A172 (cell line): ENCODE measurements at regions not wholly inside any gene's neighbourhood (a gene's known extent, or its start where the extent isn't known, plus 50 kb on each side); places are given as distances from the start of the nearest gene placed in this dataset.
"Not testable (repeated sequence)": the region's sequence is repeated elsewhere in the genome, so short reads cannot be mapped to it uniquely, and the experiment has no call there.

ENCODE experiments used
- DNase-seq: peaks from one replicate; pipeline ENCODE4 v3.0.0-alpha.2; 2015; ENCODE audit warnings: low spot score

- DNase-seq, result no peak
Observed at GRCh38 chr10:80697926-80698325, 160.2 kb downstream of the SH2D4B start.

GRCh38 chr10:80699602-80700039 lies 161.9 kb downstream of the SH2D4B start:
- DNase-seq, result peak; percentile 74

GRCh38 chr10:80700252-80700651 lies 162.6 kb downstream of the SH2D4B start:
- no peak for DNase-seq

GRCh38 chr10:80700760-80701444 lies 163.2 kb downstream of the SH2D4B start:
- no peak for DNase-seq

- no peak for DNase-seq
Observed at GRCh38 chr10:80701706-80702105, 164.0 kb downstream of the SH2D4B start.

GRCh38 chr10:80702143-80702542 lies 164.4 kb downstream of the SH2D4B start:
- DNase-seq, result no peak

- DNase-seq, result no peak
Observed at GRCh38 chr10:80705899-80706298, 168.2 kb downstream of the SH2D4B start.

GRCh38 chr10:80708185-80708584 lies 170.5 kb downstream of the SH2D4B start:
- no peak for DNase-seq

- no peak for DNase-seq
Observed at GRCh38 chr10:80708808-80709207, 171.1 kb downstream of the SH2D4B start.

- DNase-seq, result no peak
Observed at GRCh38 chr10:80709866-80710265, 172.2 kb downstream of the SH2D4B start.

GRCh38 chr10:80713398-80713928 lies 175.8 kb downstream of the SH2D4B start:
- no peak for DNase-seq

- DNase-seq, result no peak
Observed at GRCh38 chr10:80714566-80714965, 176.9 kb downstream of the SH2D4B start.

GRCh38 chr10:80718024-80718423 lies 180.3 kb downstream of the SH2D4B start:
- no peak for DNase-seq

- DNase-seq, result no peak
Observed at GRCh38 chr10:80719935-80720334, 182.2 kb downstream of the SH2D4B start.

GRCh38 chr10:80720549-80720948 lies 182.8 kb downstream of the SH2D4B start:
- DNase-seq, result no peak

- DNase-seq, result not testable (repeated sequence)
Observed at GRCh38 chr10:80728354-80728753, 190.7 kb downstream of the SH2D4B start.

GRCh38 chr10:80729896-80730295 lies 192.2 kb downstream of the SH2D4B start:
- DNase-seq, result no peak

- no peak for DNase-seq
Observed at GRCh38 chr10:80730522-80730921, 192.8 kb downstream of the SH2D4B start.

GRCh38 chr10:80734589-80734988 lies 196.9 kb downstream of the SH2D4B start:
- no peak for DNase-seq

- DNase-seq, result no peak
Observed at GRCh38 chr10:80737209-80737608, 199.5 kb downstream of the SH2D4B start.

GRCh38 chr10:80739328-80739727 lies 201.6 kb downstream of the SH2D4B start:
- DNase-seq, result no peak

- DNase-seq, result no peak
Observed at GRCh38 chr10:80739963-80740715, 202.4 kb downstream of the SH2D4B start.

- DNase-seq, result no peak
Observed at GRCh38 chr10:80741278-80741677, 203.6 kb downstream of the SH2D4B start.
